Sigmoid colon (tissue), 6 donors: ENCODE measurements at regions not wholly inside any gene's neighbourhood (a gene's known extent, or its start where the extent isn't known, plus 50 kb on each side); places are given as distances from the start of the nearest gene placed in this dataset.

Experiments
- DNase-seq: peaks from one replicate; pipeline ENCODE4 v3.0.0-alpha.2; 2019
- H3K27ac ChIP-seq, 4 donors: fragments of 200-600 bp; sonication (generic); one replicate each; pipeline ENCODE4 v1.5.1; 2016 to 2019; ENCODE audit warnings: mild to moderate bottlenecking in 1 of 4
- H3K27me3 ChIP-seq, 3 donors: fragments of 200-600 bp; sonication (generic); one replicate each; pipeline ENCODE4 v1.5.1; 2019; ENCODE audit warnings: mild to moderate bottlenecking in 1 of 3
- H3K36me3 ChIP-seq, 4 donors: fragments of 200-600 bp; sonication (generic); one replicate each; pipeline ENCODE4 v1.5.1; 2016 to 2019
- H3K4me1 ChIP-seq, 4 donors: fragments of 200-600 bp; sonication (generic); one replicate each; pipeline ENCODE4 v1.5.1; 2017 to 2019
- H3K4me3 ChIP-seq, 4 donors: fragments of 200-600 bp; sonication (generic); one replicate each; pipeline ENCODE4 v1.5.1; 2017 to 2019; ENCODE audit warnings: mild to moderate bottlenecking in 2 of 4, moderate library complexity in 1 of 4
- H3K9me3 ChIP-seq, 4 donors: fragments of 200-600 bp in 3 of 4; sonication (generic) in 3 of 4; one replicate each; pipeline versions ENCODE4 v1.5.1 to v1.6.1; 2013 to 2019
- EP300 ChIP-seq, 4 donors: sonication (generic); formaldehyde crosslinking; IDR thresholded peaks; one replicate each; pipeline ENCODE4 v1.6.1; 2017; ENCODE audit warnings: antibody characterized with exemption in 4 of 4
- POLR2A ChIP-seq, 2 donors: fragments of 450-650 bp; IDR thresholded peaks; one replicate each; pipeline ENCODE4 v1.6.1; 2016; ENCODE audit warnings: antibody characterized with exemption in 2 of 2, mild to moderate bottlenecking in 2 of 2, moderate library complexity in 2 of 2
- POLR2AphosphoS5 ChIP-seq, 4 donors: sonication (generic); formaldehyde crosslinking; IDR thresholded peaks; one replicate each; pipeline ENCODE4 v1.6.1; 2017; ENCODE audit warnings: antibody characterized with exemption in 4 of 4
- WGBS, 2 donors: extraction: QIAGEN DNeasy Blood & Tissue Kit; methylation state at CpG; one replicate each; pipeline ENCODE4 v1.1.7; 2013; 5-methylcytosine and 5-hydroxymethylcytosine counted together
- intact Hi-C: fragments of 100-400 bp; cut with DNase I; formaldehyde crosslinking; loops from one replicate; pipeline ENCODE4 v1.15.1; 2023
- TF ChIP-seq, protein P1 (sequence below), 4 experiments: fragments of 450-650 bp in 3 of 4; fragments of 200-600 bp in 1 of 4; IDR thresholded peaks; one replicate each; pipeline ENCODE4 v1.5.1; 2016 to 2019; ENCODE audit warnings: antibody characterized with exemption in 4 of 4, mild to moderate bottlenecking in 3 of 4, moderate library complexity in 2 of 4
- donor health status: healthy with polysubstance abuse.
- donor health status: healthy.

DNA sequence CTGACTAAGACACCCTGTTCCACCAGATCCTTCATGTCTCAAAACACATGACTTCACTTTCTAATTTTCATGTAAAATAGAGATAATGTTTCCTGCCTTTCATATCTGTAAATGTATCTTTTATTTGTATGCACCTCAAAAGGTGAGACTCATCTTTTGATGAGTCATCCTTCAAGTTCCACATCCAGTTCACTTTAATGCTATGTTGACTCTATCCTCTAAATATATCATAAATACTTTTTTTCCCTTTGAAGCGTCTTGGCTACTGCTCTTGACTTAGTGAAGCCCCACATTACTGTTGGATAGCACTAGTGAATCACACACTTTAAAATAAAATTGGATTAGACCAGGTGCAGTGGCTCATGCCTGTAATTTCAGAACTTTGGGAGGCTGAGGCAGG lies 741.1 kb downstream of the VGLL3 start:
- TF ChIP-seq EP300 (IDR thresholded peaks at IDR 0.05) = no peak
- TF ChIP-seq POLR2A (IDR thresholded peaks at IDR 0.05) = no peak
- TF ChIP-seq POLR2AphosphoS5 (IDR thresholded peaks at IDR 0.05) = no peak
- TF ChIP-seq, protein P1, sequence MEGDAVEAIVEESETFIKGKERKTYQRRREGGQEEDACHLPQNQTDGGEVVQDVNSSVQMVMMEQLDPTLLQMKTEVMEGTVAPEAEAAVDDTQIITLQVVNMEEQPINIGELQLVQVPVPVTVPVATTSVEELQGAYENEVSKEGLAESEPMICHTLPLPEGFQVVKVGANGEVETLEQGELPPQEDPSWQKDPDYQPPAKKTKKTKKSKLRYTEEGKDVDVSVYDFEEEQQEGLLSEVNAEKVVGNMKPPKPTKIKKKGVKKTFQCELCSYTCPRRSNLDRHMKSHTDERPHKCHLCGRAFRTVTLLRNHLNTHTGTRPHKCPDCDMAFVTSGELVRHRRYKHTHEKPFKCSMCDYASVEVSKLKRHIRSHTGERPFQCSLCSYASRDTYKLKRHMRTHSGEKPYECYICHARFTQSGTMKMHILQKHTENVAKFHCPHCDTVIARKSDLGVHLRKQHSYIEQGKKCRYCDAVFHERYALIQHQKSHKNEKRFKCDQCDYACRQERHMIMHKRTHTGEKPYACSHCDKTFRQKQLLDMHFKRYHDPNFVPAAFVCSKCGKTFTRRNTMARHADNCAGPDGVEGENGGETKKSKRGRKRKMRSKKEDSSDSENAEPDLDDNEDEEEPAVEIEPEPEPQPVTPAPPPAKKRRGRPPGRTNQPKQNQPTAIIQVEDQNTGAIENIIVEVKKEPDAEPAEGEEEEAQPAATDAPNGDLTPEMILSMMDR (IDR thresholded peaks at IDR 0.05) = no peak
- Histone ChIP-seq H3K9me3 (no peaks in the 10 kb centered on the region), H3K36me3 (no peaks in the 10 kb centered on the region), H3K27ac (no peak overlapping the region), H3K4me1 (peaks cover 0 to 6% (median 3%) of the 10 kb centered on the region in 4 donors), H3K4me3 (no peak overlapping the region), H3K27me3 (no peaks in the 10 kb centered on the region)
- intact Hi-C loops = loop anchor here (10.0 kb wide), 1 partner anchor 425 kb away; no protein-coding TSS in a partner anchor
- 29 to 71% methylated on average over 1 of the region's 1 CpG for WGBS, 2 donors
- DNase-seq = no peak

DNA sequence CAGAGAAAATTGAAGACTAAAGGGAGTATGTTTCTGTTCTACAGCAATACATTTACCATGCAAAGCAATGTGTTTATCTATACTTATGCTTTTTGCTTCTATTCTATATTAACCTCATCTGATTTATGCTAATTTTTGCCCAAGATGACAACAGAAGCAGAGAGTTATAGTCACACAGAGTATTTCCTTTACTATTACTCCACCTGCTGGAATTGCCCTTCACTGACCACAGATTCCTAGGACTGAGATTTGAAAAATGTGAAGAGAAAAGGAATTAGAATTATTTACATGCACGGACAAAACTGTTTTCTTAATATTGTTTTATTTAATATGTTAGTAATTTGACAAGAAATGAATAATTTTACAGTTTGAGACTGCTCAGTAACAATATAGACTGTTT lies 745.6 kb downstream of the VGLL3 start:
- Histone ChIP-seq H3K9me3 (no peaks in the 10 kb centered on the region), H3K4me3 (peak overlapping the region in 1 of 4 donors; percentile 15), H3K36me3 (no peaks in the 10 kb centered on the region), H3K4me1 (peaks cover 0 to 18% (median 6%) of the 10 kb centered on the region in 4 donors), H3K27me3 (no peaks in the 10 kb centered on the region), H3K27ac (peak overlapping the region in 3 of 4 donors; percentile 10 to 44 (median 24))
- WGBS, 2 donors = 13 to 38% methylated on average over 1 of the region's 1 CpG
- no peak for TF ChIP-seq POLR2AphosphoS5 (IDR thresholded peaks at IDR 0.05)
- no peak for TF ChIP-seq EP300 (IDR thresholded peaks at IDR 0.05)
- TF ChIP-seq POLR2A (IDR thresholded peaks at IDR 0.05) = no peak
- TF ChIP-seq, protein P1 (IDR thresholded peaks at IDR 0.05) = peak in 3 of 4 experiments; percentile 16 to 46 (median 20)
- intact Hi-C loops = loop anchor here (10.0 kb wide), 1 partner anchor 421 kb away; no protein-coding TSS in a partner anchor
- DNase-seq = no peak

DNA sequence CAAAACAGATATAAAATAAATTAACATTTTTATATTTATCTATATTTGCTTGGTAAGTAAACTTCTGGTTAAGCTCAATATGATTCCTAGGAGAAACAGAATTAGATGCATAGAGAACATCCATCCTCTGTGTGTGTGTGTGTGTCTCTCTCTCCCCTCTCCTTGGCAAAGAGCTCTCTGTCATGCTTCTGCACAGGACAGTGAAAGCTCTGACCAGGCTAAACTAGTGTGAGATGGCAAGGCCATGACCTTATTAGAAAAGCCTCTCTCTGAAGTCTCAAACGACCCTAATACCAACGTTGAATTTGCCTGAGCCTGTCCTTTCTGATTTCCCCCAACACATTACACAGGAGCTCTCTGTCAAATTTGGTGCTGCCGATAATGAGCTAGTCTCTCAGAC lies 746.0 kb downstream of the VGLL3 start:
- Histone ChIP-seq H3K27me3 (no peaks in the 10 kb centered on the region), H3K4me1 (peaks cover 0 to 18% (median 6%) of the 10 kb centered on the region in 4 donors), H3K36me3 (no peaks in the 10 kb centered on the region), H3K9me3 (no peaks in the 10 kb centered on the region), H3K4me3 (peak overlapping the region in 1 of 4 donors; percentile 15), H3K27ac (peak overlapping the region in 3 of 4 donors; percentile 10 to 44 (median 24))
- 56 to 63% methylated on average over 3 of the region's 3 CpGs for WGBS, 2 donors
- TF ChIP-seq POLR2A (IDR thresholded peaks at IDR 0.05) (no peak), EP300 (IDR thresholded peaks at IDR 0.05) (no peak), POLR2AphosphoS5 (IDR thresholded peaks at IDR 0.05) (no peak)
- TF ChIP-seq, protein P1 (IDR thresholded peaks at IDR 0.05) = no peak
- intact Hi-C loops = loop anchor here (10.0 kb wide), 1 partner anchor 420 kb away; no protein-coding TSS in a partner anchor
- DNase-seq = no peak

DNA sequence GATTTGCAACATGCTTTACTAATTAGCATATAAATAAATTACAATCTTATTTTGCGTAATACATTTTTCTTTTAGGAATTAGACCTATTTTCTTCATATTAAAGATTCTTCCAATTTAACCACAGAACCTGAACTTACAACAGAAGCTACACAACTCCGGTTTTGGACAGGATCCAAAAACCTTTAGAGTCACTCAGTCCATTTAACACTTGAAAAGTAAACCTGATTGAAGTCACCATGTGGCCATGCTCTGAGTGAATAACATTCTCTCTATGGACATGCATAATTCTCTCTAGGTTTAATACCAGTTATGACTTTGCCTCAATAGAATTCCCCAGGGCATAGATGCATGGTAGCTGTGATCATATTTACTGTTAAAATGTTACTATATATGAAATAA lies 751.0 kb downstream of the VGLL3 start:
- no peak overlapping the region for H3K4me3 ChIP-seq
- TF ChIP-seq POLR2A (IDR thresholded peaks at IDR 0.05) (no peak), POLR2AphosphoS5 (IDR thresholded peaks at IDR 0.05) (no peak)
- H3K4me1 ChIP-seq = peaks cover 0 to 12% (median 4%) of the 10 kb centered on the region in 4 donors
- no peak for DNase-seq
- H3K36me3 ChIP-seq = no peaks in the 10 kb centered on the region
- H3K27ac ChIP-seq = no peak overlapping the region
- WGBS, 2 donors = 53 to 68% methylated on average over 2 of the region's 2 CpGs
- no peaks in the 10 kb centered on the region for H3K9me3 ChIP-seq
- H3K27me3 ChIP-seq = no peaks in the 10 kb centered on the region
- intact Hi-C loops = loop anchor here (10.0 kb wide), 1 partner anchor 415 kb away; no protein-coding TSS in a partner anchor

DNA sequence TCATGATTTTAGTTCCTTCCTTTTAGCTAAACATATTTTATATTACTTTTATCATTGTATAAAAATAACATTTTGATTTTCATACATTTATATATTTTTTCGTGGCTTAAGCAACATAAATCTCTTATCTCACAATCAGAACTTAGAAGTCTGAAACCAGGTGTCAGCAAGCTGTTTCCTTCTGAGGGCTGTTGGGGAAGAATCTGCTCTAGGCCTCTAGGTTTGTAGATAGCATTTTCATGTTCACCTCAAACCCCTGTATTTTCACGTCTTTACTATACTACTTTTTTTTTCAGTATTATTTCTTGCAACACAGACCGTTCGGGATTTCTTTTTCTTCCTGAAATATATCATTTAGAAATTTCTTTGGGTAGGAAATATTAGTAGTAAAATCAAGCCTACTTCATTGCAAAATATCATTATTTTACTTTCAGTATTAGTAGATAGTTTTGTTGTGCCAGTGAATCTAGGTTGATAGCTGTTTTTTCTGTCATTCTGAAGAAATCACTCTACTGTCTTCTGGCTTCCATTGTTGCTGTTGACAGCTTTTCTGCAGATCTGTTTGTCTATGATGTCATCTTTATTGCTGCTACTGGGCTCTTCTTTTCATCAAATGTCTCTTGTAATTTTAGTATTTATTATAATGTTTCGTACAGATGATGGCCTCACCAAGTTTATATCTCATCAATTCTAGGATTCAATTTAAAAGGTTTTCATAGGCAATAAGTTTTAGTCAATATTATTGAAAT lies 756.3 kb downstream of the VGLL3 start:
- H3K27ac ChIP-seq = no peak overlapping the region
- H3K4me1 ChIP-seq = no peaks in the 10 kb centered on the region
- intact Hi-C loops = no loop called here
- DNase-seq = no peak
- H3K36me3 ChIP-seq = no peaks in the 10 kb centered on the region
- WGBS, 2 donors = 51 to 75% methylated on average over 5 of the region's 5 CpGs
- H3K4me3 ChIP-seq = no peak overlapping the region
- no peaks in the 10 kb centered on the region for H3K27me3 ChIP-seq
- no peaks in the 10 kb centered on the region for H3K9me3 ChIP-seq
- TF ChIP-seq POLR2AphosphoS5 (IDR thresholded peaks at IDR 0.05) (no peak), EP300 (IDR thresholded peaks at IDR 0.05) (no peak)
- TF ChIP-seq, protein P1 (IDR thresholded peaks at IDR 0.05) = no peak
